Kidney tubule cell (primary cell): ENCODE measurements at regions not wholly inside any gene's neighbourhood (a gene's known extent, or its start where the extent isn't known, plus 50 kb on each side); places are given as distances from the start of the nearest gene placed in this dataset.

Experiments
- DNase-seq: peaks from one replicate; pipeline ENCODE4 v3.0.0-alpha.2; 2018; ENCODE audit warnings: low spot score

DNA sequence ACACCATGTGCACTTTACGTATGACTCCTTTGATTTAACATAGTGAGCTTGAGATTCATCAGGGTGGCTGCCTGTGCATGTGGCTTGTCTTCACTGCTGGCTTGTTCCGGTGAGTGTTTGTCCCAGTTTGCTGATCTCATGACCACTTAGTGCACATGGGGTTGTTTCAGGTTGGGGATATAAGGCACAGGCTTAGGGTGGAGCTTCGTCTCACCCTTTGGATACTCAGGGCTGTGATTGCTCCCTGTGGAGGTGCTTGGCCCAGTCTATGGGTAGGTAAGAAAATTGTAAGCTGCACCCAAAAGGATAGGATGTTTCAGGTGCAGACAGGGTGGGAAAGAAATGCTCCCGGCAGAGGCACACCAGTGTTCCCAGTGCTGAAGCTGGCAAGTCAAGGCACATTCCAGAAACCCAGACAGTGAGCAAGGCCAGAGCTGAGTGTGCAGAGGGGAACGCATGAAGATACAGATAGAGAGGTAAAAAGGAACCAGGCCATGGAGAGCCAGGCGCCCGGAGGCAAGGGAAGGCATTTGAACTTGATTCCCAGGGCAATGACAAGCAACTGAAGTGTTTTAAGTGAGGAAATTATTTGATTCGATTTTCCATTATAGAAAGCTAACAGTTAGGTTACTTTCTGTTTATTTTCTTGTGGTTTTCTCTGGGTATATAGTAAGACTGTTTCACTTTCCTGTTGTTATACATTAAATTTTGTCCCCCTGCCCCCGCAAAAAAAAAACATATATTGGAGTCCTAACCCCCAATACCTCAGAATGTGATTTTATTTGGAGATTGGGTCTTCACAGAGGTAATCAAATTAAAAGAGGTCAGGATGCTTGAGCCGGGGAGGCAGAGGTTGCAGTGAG, 289.8 kb upstream of the KLF6 start:
- no peak for DNase-seq

GRCh38 chr10:4073912-4074311, 288.9 kb upstream of the KLF6 start:
- peak; percentile 19 for DNase-seq

- DNase-seq, result no peak
Observed at GRCh38 chr10:4070921-4071660, 286.1 kb upstream of the KLF6 start.

DNA sequence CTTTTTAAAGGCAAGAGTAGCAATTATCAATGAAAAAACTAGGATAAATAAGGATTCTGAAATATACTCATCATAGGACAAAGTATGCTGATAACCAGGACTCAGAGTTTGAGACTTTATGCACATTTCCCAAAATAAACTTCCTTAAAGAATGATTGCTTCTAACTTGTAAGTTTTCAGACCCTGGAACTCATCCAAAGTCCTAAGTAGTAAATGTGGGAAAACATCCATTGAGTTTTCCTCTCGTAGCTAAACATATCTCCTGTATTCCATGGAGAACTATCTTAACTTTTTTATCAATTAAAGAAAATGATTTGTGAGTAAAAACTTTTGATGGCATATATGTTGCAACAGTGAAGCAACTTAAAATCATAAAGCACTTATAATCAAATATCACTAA, 285.2 kb upstream of the KLF6 start:
- no peak for DNase-seq

- DNase-seq, result peak; percentile 24
Observed at GRCh38 chr10:4069491-4069890, 284.5 kb upstream of the KLF6 start.

DNA sequence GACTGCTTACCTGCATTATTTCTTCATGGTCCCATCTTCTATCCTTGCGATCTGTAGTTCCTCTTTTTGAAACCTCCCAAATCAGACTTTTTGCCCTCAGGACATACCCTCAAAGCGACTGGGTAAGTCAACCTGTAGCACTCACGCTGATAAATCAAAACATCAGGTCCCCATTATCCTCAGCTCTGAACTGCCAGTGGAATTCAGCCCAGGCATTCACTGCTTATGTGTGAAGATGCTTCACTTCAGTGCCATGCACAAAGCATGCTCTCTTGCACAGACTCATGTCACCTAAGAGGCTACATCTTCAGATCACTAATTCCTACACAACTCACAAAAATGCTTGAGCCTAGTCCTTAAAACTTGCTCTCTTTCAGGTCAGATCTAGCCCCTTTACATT, 283.6 kb upstream of the KLF6 start:
- DNase-seq, result no peak

DNA sequence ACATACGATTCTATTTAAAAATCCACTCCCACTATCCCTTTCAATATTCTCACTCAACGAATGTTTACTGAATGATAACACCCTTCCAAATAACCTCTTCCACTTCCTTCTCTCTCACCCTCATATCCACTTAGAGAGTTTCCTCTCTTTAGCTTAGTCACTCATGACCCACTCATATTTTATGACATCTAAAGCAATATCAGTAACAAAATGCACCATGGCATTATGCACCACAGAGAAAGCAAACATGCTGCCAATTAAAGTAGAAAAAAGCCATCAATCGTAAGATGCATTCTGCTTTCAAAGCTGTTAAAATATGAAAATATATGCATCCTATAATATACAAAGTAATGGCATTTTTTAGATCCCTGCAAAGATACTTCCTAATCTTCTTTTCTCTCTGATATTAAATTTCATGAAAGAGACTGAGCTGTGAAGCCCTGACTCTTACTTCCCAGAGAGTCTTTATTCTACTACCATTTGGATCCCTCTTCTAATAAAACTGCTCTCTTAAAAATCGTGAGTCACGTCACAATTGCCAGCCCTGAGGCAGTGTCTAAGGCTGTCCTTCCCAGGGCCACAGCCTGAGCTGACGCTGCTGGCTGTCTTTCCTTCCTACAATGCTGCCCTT, 283.0 kb upstream of the KLF6 start:
- peak; percentile 24 for DNase-seq

DNA sequence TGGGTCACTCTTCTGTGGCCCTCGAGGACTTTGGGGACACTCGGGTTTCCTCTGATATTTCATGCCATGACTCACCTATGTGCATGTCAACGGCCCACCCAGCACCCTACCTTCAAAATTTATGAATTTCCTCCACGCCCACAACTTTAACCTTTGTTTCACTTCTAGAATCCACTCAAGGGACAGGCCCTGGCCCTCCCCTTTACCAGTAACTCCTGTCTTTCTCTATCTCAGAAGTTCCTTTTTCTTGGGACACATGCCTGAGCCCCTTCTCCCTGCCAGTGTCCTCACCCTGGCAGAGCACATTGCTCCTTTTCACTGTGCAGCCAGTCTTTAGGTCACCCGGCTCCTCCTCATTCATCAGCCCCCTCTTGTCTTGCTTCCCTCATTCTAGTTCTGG, 282.5 kb upstream of the KLF6 start:
- no peak for DNase-seq

- DNase-seq, result no peak
Observed at GRCh38 chr10:4066581-4067390, 281.8 kb upstream of the KLF6 start.

- DNase-seq, result no peak
Observed at GRCh38 chr10:4064489-4064888, 279.5 kb upstream of the KLF6 start.

DNA sequence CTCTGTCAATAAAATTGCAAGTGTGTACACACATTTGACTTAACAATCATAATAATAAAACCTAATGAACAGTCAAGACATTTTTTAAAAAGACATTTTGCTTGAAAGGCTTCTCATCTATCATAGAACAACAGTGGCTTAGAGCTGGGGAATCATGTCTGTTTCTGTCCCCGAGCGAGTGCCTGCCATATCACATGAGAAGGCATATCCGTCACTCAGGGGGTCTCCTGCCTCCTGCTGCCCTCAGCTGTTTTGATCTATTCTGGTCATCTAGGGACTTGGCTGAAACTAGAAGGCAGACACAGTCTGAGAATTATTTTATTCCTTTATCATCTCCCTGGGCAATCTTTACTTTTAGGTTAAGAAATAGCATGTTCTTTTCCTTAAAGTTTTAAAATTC, 278.7 kb upstream of the KLF6 start:
- DNase-seq, result no peak

GRCh38 chr10:4062751-4063150, 277.7 kb upstream of the KLF6 start:
- DNase-seq, result peak; percentile 12

DNA sequence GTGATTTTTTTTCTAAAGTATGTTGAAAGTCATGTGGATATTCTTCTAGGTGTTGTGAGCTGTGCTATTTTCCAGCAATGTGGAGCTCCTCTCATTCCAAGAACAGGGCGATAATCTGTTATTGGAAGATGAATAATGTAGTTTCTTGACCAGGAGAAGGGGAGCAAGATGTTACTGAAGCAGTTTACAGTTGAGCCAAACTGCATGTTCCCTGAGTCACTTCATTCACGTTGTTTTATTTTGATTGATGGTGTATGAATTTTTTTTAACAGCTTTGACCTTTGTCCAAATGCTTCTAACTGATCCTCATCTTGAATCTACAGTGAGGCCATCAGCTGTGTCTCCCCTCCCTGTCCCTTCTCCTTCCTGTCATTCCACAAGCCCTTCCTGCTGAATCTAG, 277.1 kb upstream of the KLF6 start:
- no peak for DNase-seq

- no peak for DNase-seq
Observed at GRCh38 chr10:4061441-4061951, 276.5 kb upstream of the KLF6 start.

DNA sequence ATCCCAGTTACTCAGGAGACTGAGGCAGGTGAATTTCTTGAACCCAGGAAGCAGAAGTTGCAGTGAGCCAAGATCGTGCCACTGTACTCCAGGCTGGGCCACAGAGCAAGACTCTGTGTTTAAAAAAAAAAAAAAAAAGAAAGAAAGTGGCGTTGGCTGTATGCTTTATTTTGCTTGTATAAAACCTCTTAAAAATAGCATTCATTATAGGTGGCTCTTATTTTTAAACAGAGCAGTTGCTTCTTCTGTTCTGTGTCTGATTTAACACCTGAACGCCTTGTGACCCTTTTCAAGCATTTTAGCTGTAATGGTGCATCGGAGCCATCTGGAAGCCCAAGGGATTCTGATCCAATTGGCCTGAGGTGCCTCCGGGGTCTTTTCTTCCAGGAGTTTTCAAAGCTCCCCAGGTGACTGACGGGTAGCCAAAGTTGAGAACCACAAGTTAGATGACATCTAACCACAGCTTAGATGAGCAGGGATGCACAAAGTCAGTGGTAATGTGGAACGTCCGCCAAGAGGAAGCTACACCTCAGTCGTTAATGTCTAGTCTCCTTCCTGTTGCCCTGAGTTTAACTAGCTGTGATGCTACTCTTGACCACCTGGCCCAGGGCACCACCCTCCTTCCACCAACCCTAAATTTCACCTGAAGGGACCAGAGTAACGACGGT, 274.6 kb upstream of the KLF6 start:
- no peak for DNase-seq

GRCh38 chr10:4058514-4059029, 273.6 kb upstream of the KLF6 start:
- no peak for DNase-seq

GRCh38 chr10:4057725-4058513, 272.9 kb upstream of the KLF6 start:
- no peak for DNase-seq

- DNase-seq, result no peak
Observed at GRCh38 chr10:4057021-4057420, 272.0 kb upstream of the KLF6 start.

GRCh38 chr10:4054656-4055435, 269.8 kb upstream of the KLF6 start:
- no peak for DNase-seq

DNA sequence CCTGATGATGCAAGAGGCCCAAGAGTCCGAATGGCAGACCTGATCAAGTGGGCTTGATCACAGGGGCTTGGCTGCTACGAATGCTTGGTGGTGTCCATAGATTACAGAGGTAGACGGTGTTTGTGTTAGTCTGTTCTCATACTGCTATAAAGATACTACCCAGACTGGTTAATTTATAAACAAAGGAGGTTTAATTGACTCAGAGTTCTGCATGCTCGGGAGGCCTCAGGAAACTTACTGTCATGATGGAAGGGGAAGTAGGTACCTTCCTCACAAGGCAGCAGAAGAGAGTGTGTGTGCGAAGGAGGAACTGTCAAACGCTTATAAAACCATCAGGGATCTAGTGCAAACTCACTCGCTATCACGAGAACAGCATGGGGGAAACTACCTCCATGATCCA, 268.9 kb upstream of the KLF6 start:
- no peak for DNase-seq
